ENCODE measurements at regions not wholly inside any gene's neighbourhood (a gene's known extent, or its start where the extent isn't known, plus 50 kb on each side); places are given as distances from the start of the nearest gene placed in this dataset.

GRCh38 chr4:178086320-178086719, 644.1 kb upstream of the AGA start:
- TF ChIP-seq PKNOX1 (IDR thresholded peaks at IDR 0.05) (no peak), CHD2 (IDR thresholded peaks at IDR 0.05; ENCODE audit: borderline replicate concordance, low read depth, low read length) (no peak), CHD4 (IDR thresholded peaks at IDR 0.05) (no peak), CTCF (IDR thresholded peaks at IDR 0.05 in 2 of 3, conservative IDR thresholded peaks at IDR 0.05 in 1 of 3; ENCODE audit: control insufficient read depth in 2 of 3, extremely low read depth in 1 of 3, insufficient read depth in 1 of 3, low read depth in 3 of 3, low read length in 3 of 3) (no peak), EGR1 (IDR thresholded peaks at IDR 0.05; ENCODE audit: borderline replicate concordance in 1 of 2, low read depth in 2 of 2, low read length in 2 of 2) (no peak), POU2F2 (IDR thresholded peaks at IDR 0.05; ENCODE audit: borderline replicate concordance, low read depth, low read length) (no peak), PBX3 (IDR thresholded peaks at IDR 0.05; ENCODE audit: insufficient replicate concordance, low read depth, low read length) (no peak), RELA (IDR thresholded peaks at IDR 0.05; ENCODE audit: borderline replicate concordance, partially characterized antibody) (no peak)

All from GM12878 (cell line).